ENCODE measurements at regions not wholly inside any gene's neighbourhood (a gene's known extent, or its start where the extent isn't known, plus 50 kb on each side); places are given as distances from the start of the nearest gene placed in this dataset.

DNA sequence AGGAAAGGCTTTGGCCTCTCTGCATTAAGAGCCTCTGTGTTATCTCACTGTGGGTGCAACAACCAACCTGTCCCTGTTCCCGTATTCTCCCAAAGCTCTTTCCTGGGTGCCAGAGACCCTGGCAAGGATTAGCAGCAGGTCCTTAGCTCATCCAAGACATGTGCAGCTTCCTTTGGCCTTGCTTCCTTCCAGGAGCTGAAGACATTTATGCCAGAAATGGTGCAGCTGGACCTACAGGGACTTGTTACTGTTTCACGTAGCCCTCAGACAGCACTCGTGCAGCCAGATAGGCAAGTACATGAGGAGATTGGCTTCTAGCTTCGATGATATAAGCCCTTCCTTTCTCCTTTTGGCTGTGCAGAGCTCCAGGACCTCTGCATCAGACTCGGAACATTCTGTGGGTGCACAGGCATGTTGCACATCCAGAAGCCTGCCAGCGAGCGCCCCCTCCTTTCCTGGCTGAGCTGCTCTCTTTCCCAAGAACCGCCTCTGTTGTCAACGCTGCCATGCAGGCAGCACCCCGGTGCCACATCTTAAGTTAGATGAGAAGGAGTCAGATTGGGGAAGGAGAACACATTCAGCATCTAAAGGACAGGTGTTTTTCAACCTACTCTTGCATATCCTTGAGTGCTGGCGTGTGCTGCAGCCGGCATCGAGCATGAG lies 284.5 kb upstream of the PLXNA2 start:
- no peak overlapping the region for H3K27ac ChIP-seq (ENCODE audit: low read depth, low read length)
- H3K79me2 ChIP-seq (ENCODE audit: control insufficient read depth, insufficient read depth, low read length) = no peaks in the 10 kb centered on the region

DNA sequence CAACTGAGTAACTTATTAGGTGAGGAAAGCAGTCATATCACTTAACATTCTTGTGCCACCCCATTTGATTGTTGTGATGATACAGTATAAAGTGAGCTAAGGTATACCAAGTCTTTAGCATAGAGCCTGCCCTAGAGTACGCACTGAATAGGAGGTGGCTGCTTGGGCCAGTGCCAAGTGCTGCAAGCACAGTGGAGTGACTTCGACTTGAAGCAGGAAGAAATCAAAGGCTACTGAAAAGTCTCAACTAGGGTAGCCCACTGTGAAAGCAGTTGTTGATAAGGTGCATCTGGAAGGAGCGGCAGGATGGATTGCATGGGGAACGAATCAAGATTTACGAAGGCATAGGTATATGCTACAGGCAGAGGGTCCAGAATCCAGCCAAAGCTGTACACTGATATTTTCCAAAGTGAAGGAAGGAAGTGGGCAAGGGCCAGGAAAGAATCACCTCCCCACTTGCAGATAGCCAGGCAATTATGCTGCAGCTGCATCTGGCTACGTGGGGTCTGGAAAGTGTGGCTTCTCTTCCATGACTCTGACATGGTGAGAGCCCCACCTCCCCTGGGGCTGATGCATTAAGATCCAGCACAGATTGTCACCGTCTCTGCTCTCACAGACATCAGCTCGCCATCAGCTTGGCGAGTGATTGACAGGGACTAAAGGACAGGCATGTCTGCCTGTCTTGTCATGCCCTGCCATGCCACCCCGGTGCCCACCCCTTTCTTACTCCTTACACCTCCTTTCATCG lies 287.0 kb upstream of the PLXNA2 start:
- DNase-seq = peak; percentile 49
- no peaks in the 10 kb centered on the region for H3K79me1 ChIP-seq (ENCODE audit: low read length)
- no peaks in the 10 kb centered on the region for H3K79me2 ChIP-seq (ENCODE audit: control insufficient read depth, insufficient read depth, low read length)
- no peak overlapping the region for H2BK15ac ChIP-seq (replicated peaks; ENCODE audit: low read depth)
- H3K56ac ChIP-seq (ENCODE audit: low read length) = peak overlapping the region; percentile 31
- H3K9ac ChIP-seq (ENCODE audit: low read length) = no peak overlapping the region
- H3K4me2 ChIP-seq (ENCODE audit: low read length) = no peak overlapping the region
- peaks cover 19% of the 10 kb centered on the region for H3K4me1 ChIP-seq (ENCODE audit: control insufficient read depth, low read depth, low read length)
- H2AK5ac ChIP-seq (ENCODE audit: low read length) = peak overlapping the region; percentile 25
- no peak overlapping the region for H4K5ac ChIP-seq (ENCODE audit: low read length)
- H3K4me3 ChIP-seq (ENCODE audit: low read length) = no peak overlapping the region
- H3K4ac ChIP-seq (ENCODE audit: low read depth, low read length) = no peak overlapping the region
- H2BK5ac ChIP-seq (ENCODE audit: low read length) = peak overlapping the region; percentile 0
- no peak overlapping the region for H2BK120ac ChIP-seq (ENCODE audit: low read depth, low read length)
- H3K36me3 ChIP-seq (ENCODE audit: control insufficient read depth, insufficient read depth, low read length) = no peaks in the 10 kb centered on the region
- no peak overlapping the region for H3K27ac ChIP-seq (ENCODE audit: low read depth, low read length)
- no CpG with 5 or more reads among the region's 11 CpGs for WGBS (ENCODE audit: extremely low coverage, insufficient coverage, low lambda C conversion rate)
- no peak overlapping the region for H4K8ac ChIP-seq (ENCODE audit: low read depth, low read length)
- H3K18ac ChIP-seq (ENCODE audit: low read length) = no peak overlapping the region
- no peak overlapping the region for H3K23ac ChIP-seq (ENCODE audit: low read length)
- H3K27me3 ChIP-seq (ENCODE audit: insufficient read depth, low read length, poor library complexity) = no peaks in the 10 kb centered on the region

More for the DNA sequence above, 284.5 kb upstream of the PLXNA2 start:
- H4K8ac ChIP-seq (ENCODE audit: low read depth, low read length) = no peak overlapping the region
- no CpG with 5 or more reads among the region's 13 CpGs for WGBS (ENCODE audit: extremely low coverage, insufficient coverage, low lambda C conversion rate)
- peaks cover 17% of the 10 kb centered on the region for H3K4me1 ChIP-seq (ENCODE audit: control insufficient read depth, low read depth, low read length)
- no peak overlapping the region for H3K4me2 ChIP-seq (ENCODE audit: low read length)
- peak overlapping the region; percentile 18 for H2AK5ac ChIP-seq (ENCODE audit: low read length)
- no peak overlapping the region for H3K23ac ChIP-seq (ENCODE audit: low read length)
- H3K36me3 ChIP-seq (ENCODE audit: control insufficient read depth, insufficient read depth, low read length) = no peaks in the 10 kb centered on the region
- no peak for DNase-seq
- H3K79me1 ChIP-seq (ENCODE audit: low read length) = no peaks in the 10 kb centered on the region
- no peak overlapping the region for H4K5ac ChIP-seq (ENCODE audit: low read length)
- H2BK15ac ChIP-seq (replicated peaks; ENCODE audit: low read depth) = no peak overlapping the region
- no peaks in the 10 kb centered on the region for H3K27me3 ChIP-seq (ENCODE audit: insufficient read depth, low read length, poor library complexity)
- no peak overlapping the region for H2BK120ac ChIP-seq (ENCODE audit: low read depth, low read length)
- H3K9ac ChIP-seq (ENCODE audit: low read length) = no peak overlapping the region
- H3K18ac ChIP-seq (ENCODE audit: low read length) = no peak overlapping the region
- H3K56ac ChIP-seq (ENCODE audit: low read length) = peak overlapping the region; percentile 27
- no peak overlapping the region for H2BK5ac ChIP-seq (ENCODE audit: low read length)
- H3K4ac ChIP-seq (ENCODE audit: low read depth, low read length) = no peak overlapping the region
- H3K4me3 ChIP-seq (ENCODE audit: low read length) = no peak overlapping the region

DNA sequence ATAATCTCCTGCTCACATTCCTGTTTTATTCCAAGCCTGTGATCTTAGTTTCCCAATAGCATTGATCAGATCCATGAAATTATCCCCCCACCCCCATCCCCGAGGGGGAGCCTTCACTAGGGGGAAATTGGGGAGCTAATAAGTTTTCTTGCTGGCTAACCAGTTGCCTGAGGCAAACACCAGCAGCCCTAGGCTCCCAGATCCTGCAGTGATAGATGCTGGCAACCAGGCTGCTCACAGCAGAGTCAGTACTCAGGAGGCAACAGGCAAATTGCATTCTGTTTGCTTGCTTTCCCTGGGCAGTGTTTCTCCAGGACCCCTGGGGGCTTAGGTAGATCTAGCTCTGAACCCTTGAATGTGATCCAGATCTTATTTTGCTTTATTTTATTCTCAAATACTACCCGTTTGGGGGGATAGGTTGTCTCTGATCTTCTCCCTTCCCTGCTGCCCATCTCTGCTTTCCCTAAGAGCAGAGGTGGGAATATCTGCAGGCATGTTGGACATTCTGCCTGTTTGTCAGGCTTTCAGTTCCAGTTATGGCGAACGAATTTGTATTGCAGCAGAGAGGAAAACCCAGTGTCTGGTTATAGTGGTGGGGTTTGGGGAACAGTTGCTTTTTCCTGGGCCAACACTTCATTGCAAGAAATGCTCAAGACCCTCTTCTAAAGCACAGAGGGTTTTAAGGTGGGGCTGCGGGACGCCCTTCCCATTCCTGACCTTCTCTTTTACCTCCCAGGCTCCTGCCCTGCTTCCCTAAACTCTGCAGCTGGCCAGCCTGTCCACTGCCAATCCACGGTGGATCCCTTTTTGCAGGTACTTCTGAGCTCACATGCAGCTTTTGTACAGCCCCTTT lies 289.8 kb upstream of the PLXNA2 start:
- Histone ChIP-seq H3K23ac (ENCODE audit: low read length) (peak overlapping the region; percentile 25), H2BK15ac (replicated peaks; ENCODE audit: low read depth) (no peak overlapping the region), H3K56ac (ENCODE audit: low read length) (peak overlapping the region; percentile 65), H3K4me3 (ENCODE audit: low read length) (no peak overlapping the region), H3K9ac (ENCODE audit: low read length) (no peak overlapping the region), H3K4ac (ENCODE audit: low read depth, low read length) (peak overlapping the region; percentile 62), H3K4me1 (ENCODE audit: control insufficient read depth, low read depth, low read length) (peaks cover 23% of the 10 kb centered on the region), H3K27me3 (ENCODE audit: insufficient read depth, low read length, poor library complexity) (no peaks in the 10 kb centered on the region), H2BK5ac (ENCODE audit: low read length) (peak overlapping the region; percentile 74), H3K18ac (ENCODE audit: low read length) (peak overlapping the region; percentile 20), H2AK5ac (ENCODE audit: low read length) (peak overlapping the region; percentile 92), H3K79me1 (ENCODE audit: low read length) (no peaks in the 10 kb centered on the region), H3K27ac (ENCODE audit: low read depth, low read length) (no peak overlapping the region), H4K8ac (ENCODE audit: low read depth, low read length) (no peak overlapping the region), H3K4me2 (ENCODE audit: low read length) (no peak overlapping the region), H2BK120ac (ENCODE audit: low read depth, low read length) (peak overlapping the region; percentile 15), H3K79me2 (ENCODE audit: control insufficient read depth, insufficient read depth, low read length) (no peaks in the 10 kb centered on the region), H4K5ac (ENCODE audit: low read length) (peak overlapping the region; percentile 30), H3K36me3 (ENCODE audit: control insufficient read depth, insufficient read depth, low read length) (no peaks in the 10 kb centered on the region)
- no CpG with 5 or more reads among the region's 7 CpGs for WGBS (ENCODE audit: extremely low coverage, insufficient coverage, low lambda C conversion rate)
- DNase-seq = peak; percentile 34

DNA sequence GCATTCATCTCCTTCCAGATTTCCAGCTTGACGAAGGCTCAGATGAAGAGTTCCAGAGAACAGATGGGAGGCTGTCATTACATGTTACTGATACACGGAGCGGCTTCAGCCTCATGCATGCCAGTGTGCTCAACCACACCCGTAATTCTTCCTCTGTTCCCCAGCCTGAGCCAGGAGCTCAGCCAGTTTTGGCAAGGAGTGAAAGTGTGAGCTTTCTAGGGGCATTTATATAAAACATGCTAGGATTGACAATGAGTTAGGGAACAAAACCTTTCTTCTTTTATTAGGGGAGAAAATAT lies 290.4 kb upstream of the PLXNA2 start:
- WGBS (ENCODE audit: extremely low coverage, insufficient coverage, low lambda C conversion rate) = no CpG with 5 or more reads among the region's 4 CpGs
- Histone ChIP-seq H2AK5ac (ENCODE audit: low read length) (peak overlapping the region; percentile 92), H3K23ac (ENCODE audit: low read length) (peak overlapping the region; percentile 25), H4K5ac (ENCODE audit: low read length) (no peak overlapping the region), H3K4me2 (ENCODE audit: low read length) (no peak overlapping the region), H3K56ac (ENCODE audit: low read length) (peak overlapping the region; percentile 27), H3K79me2 (ENCODE audit: control insufficient read depth, insufficient read depth, low read length) (no peaks in the 10 kb centered on the region), H3K27ac (ENCODE audit: low read depth, low read length) (no peak overlapping the region), H3K27me3 (ENCODE audit: insufficient read depth, low read length, poor library complexity) (no peaks in the 10 kb centered on the region), H3K79me1 (ENCODE audit: low read length) (no peaks in the 10 kb centered on the region), H3K9ac (ENCODE audit: low read length) (no peak overlapping the region), H4K8ac (ENCODE audit: low read depth, low read length) (no peak overlapping the region), H3K4me1 (ENCODE audit: control insufficient read depth, low read depth, low read length) (peaks cover 23% of the 10 kb centered on the region), H2BK120ac (ENCODE audit: low read depth, low read length) (no peak overlapping the region), H2BK15ac (replicated peaks; ENCODE audit: low read depth) (no peak overlapping the region), H2BK5ac (ENCODE audit: low read length) (peak overlapping the region; percentile 74), H3K4me3 (ENCODE audit: low read length) (no peak overlapping the region), H3K4ac (ENCODE audit: low read depth, low read length) (no peak overlapping the region), H3K18ac (ENCODE audit: low read length) (no peak overlapping the region), H3K36me3 (ENCODE audit: control insufficient read depth, insufficient read depth, low read length) (no peaks in the 10 kb centered on the region)
- DNase-seq = no peak

DNA sequence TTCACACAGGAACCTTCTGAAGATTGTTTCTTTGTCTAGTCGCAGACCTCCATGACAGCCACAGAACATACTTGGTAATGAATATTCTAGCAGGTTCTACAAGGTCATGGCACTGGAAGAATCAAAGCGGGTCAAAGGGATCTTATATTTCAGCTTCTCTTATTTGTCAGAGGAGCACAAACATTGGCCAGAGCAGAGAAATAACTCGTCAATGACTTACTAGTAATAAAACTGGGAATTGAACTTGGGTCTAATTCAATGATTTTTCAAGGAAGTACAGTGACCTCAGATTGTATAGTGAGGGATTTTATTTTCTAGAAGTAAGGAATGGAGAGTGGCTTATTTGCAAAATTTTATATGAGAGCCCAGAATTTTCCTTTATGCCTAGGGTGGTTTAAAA lies 290.8 kb upstream of the PLXNA2 start:
- Histone ChIP-seq H3K4ac (ENCODE audit: low read depth, low read length) (no peak overlapping the region), H2BK120ac (ENCODE audit: low read depth, low read length) (no peak overlapping the region), H3K23ac (ENCODE audit: low read length) (no peak overlapping the region), H4K5ac (ENCODE audit: low read length) (no peak overlapping the region), H3K56ac (ENCODE audit: low read length) (no peak overlapping the region), H3K9ac (ENCODE audit: low read length) (no peak overlapping the region), H3K4me2 (ENCODE audit: low read length) (no peak overlapping the region), H2BK5ac (ENCODE audit: low read length) (peak overlapping the region; percentile 33), H2AK5ac (ENCODE audit: low read length) (no peak overlapping the region), H3K36me3 (ENCODE audit: control insufficient read depth, insufficient read depth, low read length) (no peaks in the 10 kb centered on the region), H2BK15ac (replicated peaks; ENCODE audit: low read depth) (no peak overlapping the region), H3K79me1 (ENCODE audit: low read length) (no peaks in the 10 kb centered on the region), H3K27me3 (ENCODE audit: insufficient read depth, low read length, poor library complexity) (no peaks in the 10 kb centered on the region), H4K8ac (ENCODE audit: low read depth, low read length) (no peak overlapping the region), H3K4me3 (ENCODE audit: low read length) (no peak overlapping the region), H3K79me2 (ENCODE audit: control insufficient read depth, insufficient read depth, low read length) (no peaks in the 10 kb centered on the region), H3K27ac (ENCODE audit: low read depth, low read length) (no peak overlapping the region), H3K4me1 (ENCODE audit: control insufficient read depth, low read depth, low read length) (peaks cover 23% of the 10 kb centered on the region), H3K18ac (ENCODE audit: low read length) (no peak overlapping the region)
- DNase-seq = no peak
- WGBS (ENCODE audit: extremely low coverage, insufficient coverage, low lambda C conversion rate) = no CpG with 5 or more reads among the region's 3 CpGs
